ENCODE measurements at regions not wholly inside any gene's neighbourhood (a gene's known extent, or its start where the extent isn't known, plus 50 kb on each side); places are given as distances from the start of the nearest gene placed in this dataset.
"Not testable (repeated sequence)": the region's sequence is repeated elsewhere in the genome, so short reads cannot be mapped to it uniquely, and the experiment has no call there.

- Mint-ChIP-seq H3K9me3 (peaks cover 9% of the 10 kb centered on the region), H3K27ac (no peak overlapping the region), H3K27me3 (peaks cover 22% of the 10 kb centered on the region), H3K4me1 (ENCODE audit: low read depth) (peaks cover 2% of the 10 kb centered on the region), H3K36me3 (ENCODE audit: low read depth) (peaks cover 3% of the 10 kb centered on the region), H3K4me3 (no peak overlapping the region)
- CTCF ChIA-PET: no interaction called here
- DNase-seq (no peak), ATAC-seq (no peak)
- intact Hi-C loops (cut with micrococcal nuclease): no loop called here
- TF ChIP-seq CTCF (IDR thresholded peaks at IDR 0.05): no peak
- POLR2A ChIA-PET: no interaction called here
Observed at GRCh38 chr17:73914536-73915274, 270.5 kb upstream of the SDK2 start.

DNA sequence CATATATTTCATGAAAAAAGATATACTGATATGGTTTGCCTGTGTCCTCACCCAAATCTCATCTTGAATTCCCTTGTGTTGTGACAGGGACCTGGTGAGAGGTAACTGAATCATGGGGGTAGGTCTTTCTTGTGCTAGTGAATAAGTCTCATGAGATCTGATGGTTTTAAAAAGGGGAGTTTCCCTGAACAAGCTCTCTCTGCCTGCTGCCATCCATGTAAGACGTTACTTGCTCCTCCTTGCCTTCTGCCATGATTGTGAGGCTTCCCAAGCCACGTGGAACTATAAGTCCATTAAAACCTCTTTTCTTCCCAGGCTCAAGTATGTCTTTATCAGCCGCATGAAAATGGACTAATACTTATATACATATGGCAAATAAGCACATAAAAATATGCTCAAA, 274.8 kb upstream of the SDK2 start:
- H3K36me3 Mint-ChIP-seq (ENCODE audit: low read depth); DNase-seq; H3K27ac Mint-ChIP-seq; CTCF ChIA-PET; POLR2A ChIA-PET; intact Hi-C loops (cut with micrococcal nuclease); ATAC-seq; H3K4me3 Mint-ChIP-seq; H3K4me1 Mint-ChIP-seq (ENCODE audit: low read depth): not testable (repeated sequence)
- H3K9me3 Mint-ChIP-seq: peaks cover 14% of the 10 kb centered on the region
- peaks cover 11% of the 10 kb centered on the region for H3K27me3 Mint-ChIP-seq

DNA sequence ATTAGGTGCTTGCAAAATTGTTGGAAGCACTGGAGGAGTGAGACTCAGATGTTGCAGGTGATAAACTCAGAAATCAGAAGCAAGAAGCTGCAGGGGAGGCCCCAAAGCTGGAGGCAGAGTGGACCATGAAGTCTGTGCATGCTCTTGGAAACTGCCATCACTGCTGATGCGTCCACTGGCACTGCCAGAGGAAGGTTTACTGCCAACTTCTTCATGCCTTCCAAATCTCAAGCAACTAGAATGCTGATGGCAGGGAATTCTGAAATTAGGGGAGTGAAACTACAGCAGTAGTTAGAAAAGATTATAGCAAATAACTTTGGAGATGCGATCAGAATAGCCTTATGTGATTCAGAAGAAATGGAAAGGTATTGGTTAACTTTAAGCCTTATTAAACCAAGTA, 277.1 kb upstream of the SDK2 start:
- no peak for ATAC-seq
- peaks cover 11% of the 10 kb centered on the region for H3K4me1 Mint-ChIP-seq (ENCODE audit: low read depth)
- ChIA-PET CTCF (no interaction called here), POLR2A (interaction anchor here (1.2 kb wide), 1 partner anchor 27 kb away, joined by 3 read pairs; no protein-coding TSS in a partner anchor)
- TF ChIP-seq CTCF (IDR thresholded peaks at IDR 0.05): no peak
- no peaks in the 10 kb centered on the region for H3K36me3 Mint-ChIP-seq (ENCODE audit: low read depth)
- H3K4me3 Mint-ChIP-seq: no peak overlapping the region
- H3K9me3 Mint-ChIP-seq: peaks cover 10% of the 10 kb centered on the region
- DNase-seq: no peak
- H3K27me3 Mint-ChIP-seq: peaks cover 7% of the 10 kb centered on the region
- intact Hi-C loops (cut with micrococcal nuclease): no loop called here
- no peak overlapping the region for H3K27ac Mint-ChIP-seq

GRCh38 chr17:73924114-73924908, 279.2 kb upstream of the RPL38 start:
- intact Hi-C loops (cut with micrococcal nuclease): no loop called here
- Mint-ChIP-seq H3K27me3 (peaks cover 2% of the 10 kb centered on the region), H3K36me3 (ENCODE audit: low read depth) (no peaks in the 10 kb centered on the region), H3K4me1 (ENCODE audit: low read depth) (peaks cover 11% of the 10 kb centered on the region), H3K4me3 (no peak overlapping the region), H3K27ac (no peak overlapping the region), H3K9me3 (peaks cover 6% of the 10 kb centered on the region)
- ChIA-PET CTCF (no interaction called here), POLR2A (no interaction called here)
- ATAC-seq: no peak
- no peak for DNase-seq
- no peak for TF ChIP-seq CTCF (IDR thresholded peaks at IDR 0.05)

GRCh38 chr17:73924909-73925186, 278.6 kb upstream of the RPL38 start:
- Mint-ChIP-seq H3K27me3 (peaks cover 2% of the 10 kb centered on the region), H3K27ac (no peak overlapping the region), H3K36me3 (ENCODE audit: low read depth) (no peaks in the 10 kb centered on the region), H3K4me3 (no peak overlapping the region), H3K4me1 (ENCODE audit: low read depth) (peaks cover 14% of the 10 kb centered on the region), H3K9me3 (peaks cover 6% of the 10 kb centered on the region)
- POLR2A ChIA-PET: no interaction called here
- DNase-seq (no peak), ATAC-seq (no peak)
- intact Hi-C loops (cut with micrococcal nuclease): no loop called here
- no peak for TF ChIP-seq CTCF (IDR thresholded peaks at IDR 0.05)
- CTCF ChIA-PET: no interaction called here

Measured in activated CD8-positive, alpha-beta T cell treated with anti-CD3 and anti-CD28 coated beads for 36 hours (primary cell).